ENCODE measurements at regions not wholly inside any gene's neighbourhood (a gene's known extent, or its start where the extent isn't known, plus 50 kb on each side); places are given as distances from the start of the nearest gene placed in this dataset.

DNA sequence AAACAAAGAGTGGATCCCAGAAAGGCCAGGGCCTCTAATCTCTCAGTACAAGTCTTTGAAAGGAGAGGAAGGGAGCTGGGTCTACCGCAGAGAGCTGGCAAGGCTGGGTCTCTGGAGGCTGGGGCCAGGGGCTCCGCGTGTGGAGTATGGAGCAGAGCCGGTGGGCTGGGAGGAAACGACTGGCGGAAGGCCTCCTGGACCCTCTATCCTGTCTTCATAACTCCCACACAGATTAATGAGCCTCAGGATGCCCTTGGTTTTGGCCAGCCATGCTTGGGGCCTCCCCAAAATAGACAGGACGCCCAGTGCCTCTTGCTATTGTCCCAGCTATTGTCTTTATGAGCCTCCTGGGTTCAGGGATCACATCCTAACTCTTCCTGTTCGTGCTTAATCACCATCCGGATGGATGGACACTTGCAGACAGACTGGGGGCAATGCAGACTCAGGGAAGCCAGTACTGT lies 306.4 kb downstream of the DHX35 start:
- TF ChIP-seq, protein P1, sequence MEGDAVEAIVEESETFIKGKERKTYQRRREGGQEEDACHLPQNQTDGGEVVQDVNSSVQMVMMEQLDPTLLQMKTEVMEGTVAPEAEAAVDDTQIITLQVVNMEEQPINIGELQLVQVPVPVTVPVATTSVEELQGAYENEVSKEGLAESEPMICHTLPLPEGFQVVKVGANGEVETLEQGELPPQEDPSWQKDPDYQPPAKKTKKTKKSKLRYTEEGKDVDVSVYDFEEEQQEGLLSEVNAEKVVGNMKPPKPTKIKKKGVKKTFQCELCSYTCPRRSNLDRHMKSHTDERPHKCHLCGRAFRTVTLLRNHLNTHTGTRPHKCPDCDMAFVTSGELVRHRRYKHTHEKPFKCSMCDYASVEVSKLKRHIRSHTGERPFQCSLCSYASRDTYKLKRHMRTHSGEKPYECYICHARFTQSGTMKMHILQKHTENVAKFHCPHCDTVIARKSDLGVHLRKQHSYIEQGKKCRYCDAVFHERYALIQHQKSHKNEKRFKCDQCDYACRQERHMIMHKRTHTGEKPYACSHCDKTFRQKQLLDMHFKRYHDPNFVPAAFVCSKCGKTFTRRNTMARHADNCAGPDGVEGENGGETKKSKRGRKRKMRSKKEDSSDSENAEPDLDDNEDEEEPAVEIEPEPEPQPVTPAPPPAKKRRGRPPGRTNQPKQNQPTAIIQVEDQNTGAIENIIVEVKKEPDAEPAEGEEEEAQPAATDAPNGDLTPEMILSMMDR (IDR thresholded peaks at IDR 0.05), result no peak
- TF ChIP-seq POLR2A (IDR thresholded peaks at IDR 0.05) (no peak), EP300 (IDR thresholded peaks at IDR 0.05) (no peak)

Measured in tibial nerve (tissue), 4 donors.